HepG2 (cell line): ENCODE measurements at regions not wholly inside any gene's neighbourhood (a gene's known extent, or its start where the extent isn't known, plus 50 kb on each side); places are given as distances from the start of the nearest gene placed in this dataset.

Source experiments
- ATAC-seq: fragments of 200-7000 bp; cut with Tn5 transposase; 3 replicates; pipeline ENCODE4 v1.9.1; 2020; ENCODE audit warnings: mild to moderate bottlenecking, moderate library complexity
- BruUV-seq: library from RNA; stranded (reverse); fragments of 400-500 nt; replicated peaks from 2 replicates; lab custom pipeline; 2021; lab: Mats Ljungman, UMichigan
- CTCF ChIA-PET: fragments of 300-600 bp; formaldehyde crosslinking; extraction: SDS; loops from one replicate; lab custom pipeline; 2021; ENCODE audit warnings: low total read pairs, inconsistent platforms, low intra/inter-chr PET ratio; lab: Yijun Ruan, JAX
- POLR2A ChIA-PET: fragments of 350-600 bp; sonication (Branson Sonifier 250); formaldehyde crosslinking; loops from one replicate; lab custom pipeline; 2020; ENCODE audit warnings: antibody characterized with exemption, inconsistent platforms; lab: Yijun Ruan, JAX
- DNase-seq: peaks from one replicate; pipeline ENCODE4 v3.0.0-alpha.2; 2015; ENCODE audit warnings: low spot score
- FAIRE-seq: peaks from 3 replicates; lab custom pipeline; 2011; peaks lifted over from hg19 to GRCh38; lab: Jason Lieb, UNC
- H2AFZ ChIP-seq: one replicate; pipeline ENCODE4 v1.6.1; 2011; ENCODE audit warnings: low read length, inconsistent platforms
- H3K27ac ChIP-seq: fragments of 300-600 bp; 3 replicates; pipeline ENCODE4 v1.8.0; 2011; ENCODE audit warnings: mixed run types, mild to moderate bottlenecking, mixed read lengths, low read length, inconsistent platforms; ENCODE audit not compliant: insufficient read depth; ENCODE audit errors: extremely low read length
- H3K27me3 ChIP-seq, 2 experiments: fragments of 200-600 bp in 1 of 2; 2 replicates in 1 of 2; 3 replicates in 1 of 2; pipeline versions ENCODE4 v1.6.0 to v1.8.0; 2011; ENCODE audit warnings: low read length in 2 of 2, mild to moderate bottlenecking in 2 of 2, moderate library complexity in 2 of 2, inconsistent platforms in 1 of 2; ENCODE audit not compliant: insufficient read depth in 2 of 2, control insufficient read depth in 1 of 2
- H3K36me3 ChIP-seq, 2 experiments: fragments of 200-600 bp in 1 of 2; replicated peaks in 1 of 2; 2 replicates in 1 of 2; 3 replicates in 1 of 2; pipeline versions ENCODE4 v1.5.1 to v1.8.0; 2011; ENCODE audit warnings: low read length in 2 of 2, inconsistent platforms in 1 of 2; ENCODE audit not compliant: insufficient read depth in 2 of 2, control insufficient read depth in 1 of 2
- H3K4me1 ChIP-seq: 2 replicates; pipeline ENCODE4 v1.5.1; 2012; ENCODE audit warnings: low read length, inconsistent platforms; ENCODE audit not compliant: insufficient read depth
- H3K4me2 ChIP-seq: 2 replicates; pipeline ENCODE4 v1.6.0; 2011; ENCODE audit warnings: low read depth, low read length, inconsistent platforms
- H3K4me3 ChIP-seq, 3 experiments: fragments of 200-600 bp in 1 of 3; sonication (generic), shearing (Covaris generic) in 1 of 3; replicated peaks in 1 of 3; 2 replicates each; pipeline ENCODE4 v1.5.1; 2011 to 2016; ENCODE audit warnings: low read length in 3 of 3, inconsistent platforms in 2 of 3, low read depth in 2 of 3, mild to moderate bottlenecking in 2 of 3, control low read depth in 1 of 3, mixed read lengths in 1 of 3; ENCODE audit not compliant: insufficient read depth in 1 of 3
- H3K79me2 ChIP-seq: one replicate; pipeline ENCODE4 v1.6.1; 2011; ENCODE audit warnings: low read length, inconsistent platforms; ENCODE audit not compliant: insufficient read depth
- H3K9ac ChIP-seq: 2 replicates; pipeline ENCODE4 v1.6.0; 2011; ENCODE audit warnings: mild to moderate bottlenecking, low read depth, low read length, inconsistent platforms; ENCODE audit not compliant: insufficient read depth
- H3K9me3 ChIP-seq: 2 replicates; pipeline ENCODE4 v1.5.1; 2012; ENCODE audit warnings: mild to moderate bottlenecking, low read length
- H4K20me1 ChIP-seq: 2 replicates; pipeline ENCODE4 v1.6.0; 2011; ENCODE audit warnings: inconsistent platforms, mild to moderate bottlenecking, low read length, moderate library complexity; ENCODE audit not compliant: insufficient read depth
- BHLHE40 ChIP-seq: IDR thresholded peaks from 2 replicates; pipeline ENCODE4 v1.6.1; 2011; ENCODE audit warnings: low read length, improper control_type of control experiment
- FOXC1 ChIP-seq: sonication (generic); formaldehyde crosslinking; IDR thresholded peaks from 2 replicates; pipeline ENCODE4 v1.8.0; 2022; ENCODE audit warnings: mild to moderate bottlenecking, missing genetic modification reagents, borderline replicate concordance
- IKZF4 ChIP-seq: sonication (generic); formaldehyde crosslinking; IDR thresholded peaks from 2 replicates; pipeline ENCODE4 v1.5.1; 2020; ENCODE audit warnings: borderline replicate concordance, mild to moderate bottlenecking, low read depth, missing genetic modification reagents; ENCODE audit errors: not compliant biosample characterization
- KIAA2018 ChIP-seq: sonication (generic); formaldehyde crosslinking; IDR thresholded peaks from 2 replicates; pipeline ENCODE4 v1.5.0; 2020; ENCODE audit warnings: mild to moderate bottlenecking, missing genetic modification reagents, borderline replicate concordance
- NR2F2 ChIP-seq: IDR thresholded peaks from 2 replicates; pipeline ENCODE4 v1.6.1; 2012; ENCODE audit warnings: low read depth, inconsistent platforms, borderline replicate concordance
- PCBP1 ChIP-seq: fragments of 200-400 bp; formaldehyde crosslinking; IDR thresholded peaks from 2 replicates; pipeline ENCODE4 v1.6.1; 2017; ENCODE audit warnings: mild to moderate bottlenecking, low read depth, low read length, borderline replicate concordance
- PITX1 ChIP-seq: sonication (generic); formaldehyde crosslinking; IDR thresholded peaks from 2 replicates; pipeline ENCODE4 v1.5.1; 2020; ENCODE audit warnings: mild to moderate bottlenecking, missing genetic modification reagents
- PLRG1 ChIP-seq: fragments of 450-650 bp; conservative IDR thresholded peaks from 2 replicates; pipeline ENCODE4 v1.6.1; 2016
- SOX13 ChIP-seq, 3 experiments: fragments of 450-650 bp in 1 of 3; sonication (generic) in 1 of 3; formaldehyde crosslinking in 1 of 3; IDR thresholded peaks in 2 of 3; conservative IDR thresholded peaks in 1 of 3; 2 replicates each; pipeline versions ENCODE4 v1.5.0 to v1.6.1; 2016 to 2020; ENCODE audit warnings: antibody characterized with exemption in 1 of 3, mild to moderate bottlenecking in 1 of 3, missing compliant biosample characterization in 1 of 3, missing genetic modification reagents in 1 of 3, moderate library complexity in 1 of 3
- ZNF264 ChIP-seq: sonication (generic); formaldehyde crosslinking; IDR thresholded peaks from 2 replicates; pipeline ENCODE4 v1.4.0; 2020; ENCODE audit warnings: missing genetic modification reagents
- ZNF501 ChIP-seq: sonication (generic); formaldehyde crosslinking; IDR thresholded peaks from 2 replicates; pipeline ENCODE4 v1.5.1; 2020; ENCODE audit warnings: mild to moderate bottlenecking, moderate library complexity, missing genetic modification reagents
- ZNF556 ChIP-seq: sonication (generic); formaldehyde crosslinking; IDR thresholded peaks from 2 replicates; pipeline ENCODE4 v1.4.0; 2020; ENCODE audit warnings: mild to moderate bottlenecking, missing genetic modification reagents, borderline replicate concordance
- ZNF589 ChIP-seq: sonication (generic); formaldehyde crosslinking; conservative IDR thresholded peaks from 2 replicates; pipeline ENCODE4 v1.8.0; 2022; ENCODE audit warnings: mild to moderate bottlenecking, moderate library complexity, missing genetic modification reagents
- ZNF672 ChIP-seq: sonication (generic); formaldehyde crosslinking; IDR thresholded peaks from 2 replicates; pipeline ENCODE4 v1.8.1; 2022; ENCODE audit warnings: missing genetic modification reagents
- WGBS: methylation state at CpG from one replicate; pipeline ENCODE4 v1.1.6; 2017; ENCODE audit warnings: low lambda C conversion rate; 5-methylcytosine and 5-hydroxymethylcytosine counted together
- in situ Hi-C: cut with HindIII; loops from 2 replicates; pipeline ENCODE4 v1.10.0; 2017; ENCODE audit warnings: low pct_unique_long_range_greater_than_20kb; ENCODE audit not compliant: extremely low pct_ligation_motif_present
- intact Hi-C: fragments of 100-400 bp; cut with micrococcal nuclease; formaldehyde crosslinking; loops from one replicate; pipeline ENCODE4 v1.10.0; 2022; ENCODE audit not compliant: unreplicated experiment
- TF ChIP-seq, protein P1 (sequence below): IDR thresholded peaks from 2 replicates; pipeline ENCODE4 v1.6.1; 2016

GRCh38 chr16:10242097-10242496 is 59.9 kb upstream of the GRIN2A start:
- Histone ChIP-seq H3K4me3 (no peak overlapping the region), H3K79me2 (no peaks in the 10 kb centered on the region), H3K4me2 (no peak overlapping the region), H4K20me1 (no peaks in the 10 kb centered on the region), H3K27me3 (peaks cover 6 to 42% of the 10 kb centered on the region in 2 experiments; a peak in 3 of 5 replicates), H2AFZ (no peak overlapping the region), H3K9me3 (no peaks in the 10 kb centered on the region), H3K9ac (no peak overlapping the region), H3K27ac (no peak overlapping the region), H3K36me3 (no peaks in the 10 kb centered on the region), H3K4me1 (no peaks in the 10 kb centered on the region)
- CTCF ChIA-PET: no interaction called here
- POLR2A ChIA-PET: no interaction called here
- DNase-seq (no peak), FAIRE-seq (no peak), ATAC-seq (no peak)
- 5% methylated on average over 2 of the region's 2 CpGs for WGBS
- BruUV-seq: no TSS peak
- in situ Hi-C loops (no loop called here), intact Hi-C loops (no loop called here)
- no peak for TF ChIP-seq SOX13 (IDR thresholded peaks at IDR 0.05)
- no peak for TF ChIP-seq SOX13 (CRISPR knock-in tag; conservative IDR thresholded peaks at IDR 0.05 in 1 of 2, IDR thresholded peaks at IDR 0.05 in 1 of 2)
- no peak for TF ChIP-seq PITX1 (CRISPR knock-in tag)
- TF ChIP-seq FOXC1 (CRISPR knock-in tag): no peak
- no peak for TF ChIP-seq KIAA2018 (CRISPR knock-in tag)
- no peak for TF ChIP-seq PLRG1
- TF ChIP-seq, protein P1, sequence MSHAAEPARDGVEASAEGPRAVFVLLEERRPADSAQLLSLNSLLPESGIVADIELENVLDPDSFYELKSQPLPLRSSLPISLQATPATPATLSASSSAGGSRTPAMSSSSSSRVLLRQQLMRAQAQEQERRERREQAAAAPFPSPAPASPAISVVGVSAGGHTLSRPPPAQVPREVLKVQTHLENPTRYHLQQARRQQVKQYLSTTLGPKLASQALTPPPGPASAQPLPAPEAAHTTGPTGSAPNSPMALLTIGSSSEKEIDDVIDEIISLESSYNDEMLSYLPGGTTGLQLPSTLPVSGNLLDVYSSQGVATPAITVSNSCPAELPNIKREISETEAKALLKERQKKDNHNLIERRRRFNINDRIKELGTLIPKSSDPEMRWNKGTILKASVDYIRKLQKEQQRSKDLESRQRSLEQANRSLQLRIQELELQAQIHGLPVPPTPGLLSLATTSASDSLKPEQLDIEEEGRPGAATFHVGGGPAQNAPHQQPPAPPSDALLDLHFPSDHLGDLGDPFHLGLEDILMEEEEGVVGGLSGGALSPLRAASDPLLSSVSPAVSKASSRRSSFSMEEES: no peak
- no peak for TF ChIP-seq IKZF4
- TF ChIP-seq ZNF501 (CRISPR knock-in tag): no peak
- TF ChIP-seq PCBP1: no peak
- no peak for TF ChIP-seq ZNF556
- TF ChIP-seq ZNF672 (CRISPR knock-in tag): no peak
- no peak for TF ChIP-seq ZNF264 (CRISPR knock-in tag)
- no peak for TF ChIP-seq ZNF589 (CRISPR knock-in tag)
- no peak for TF ChIP-seq BHLHE40
- TF ChIP-seq NR2F2: no peak
